Suppressor macrophage (primary cell): ENCODE measurements at regions not wholly inside any gene's neighbourhood (a gene's known extent, or its start where the extent isn't known, plus 50 kb on each side); places are given as distances from the start of the nearest gene placed in this dataset.
"Not testable (repeated sequence)": the region's sequence is repeated elsewhere in the genome, so short reads cannot be mapped to it uniquely, and the experiment has no call there.

ENCODE experiments used
- DNase-seq, 4 experiments: peaks; one replicate each; pipeline ENCODE4 v3.0.0-alpha.2; 2020 to 2022

GRCh38 chr6:23526526-23526925, 599.5 kb upstream of the NRSN1 start:
- no peak for DNase-seq

DNA sequence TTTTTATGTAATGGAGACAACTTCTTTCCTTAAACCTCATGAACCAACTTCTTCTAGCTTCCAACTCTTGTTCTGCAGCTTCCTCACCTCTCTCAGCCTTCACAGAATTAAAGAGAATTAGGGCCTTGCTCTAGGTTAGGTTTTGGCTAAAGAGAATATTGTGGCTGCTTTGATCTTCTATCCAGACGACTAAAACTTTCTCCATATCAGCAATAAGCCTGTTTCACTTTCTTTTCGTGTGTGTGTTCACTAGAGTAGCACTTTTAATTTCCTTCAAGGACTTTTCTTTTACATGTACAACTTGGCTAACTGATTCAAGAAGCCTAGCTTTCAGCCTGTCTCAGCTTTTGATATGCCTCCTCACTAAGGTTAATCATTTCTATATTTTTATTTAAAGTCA, 596.1 kb upstream of the NRSN1 start:
- no peak for DNase-seq

- DNase-seq = no peak
Measured at GRCh38 chr6:23531666-23532065, 594.3 kb upstream of the NRSN1 start.

DNA sequence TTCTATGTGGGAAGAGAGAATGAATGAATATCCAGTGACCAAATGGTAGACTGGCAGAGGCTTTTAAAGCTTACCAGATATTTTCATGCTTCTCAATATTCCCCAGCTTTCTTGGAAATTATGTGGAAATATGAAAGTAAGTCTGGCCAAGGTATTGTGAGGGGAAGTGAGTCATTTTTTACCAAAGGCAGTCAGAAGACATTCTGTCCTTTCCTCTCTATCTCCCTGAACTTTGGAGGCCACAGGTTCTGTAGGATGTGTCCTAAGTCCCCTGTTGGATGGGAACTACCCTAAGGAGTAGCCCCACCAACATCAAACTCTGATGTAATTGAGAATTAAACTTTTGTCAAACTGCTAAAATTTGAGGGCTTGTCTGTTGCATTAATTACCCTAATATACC, 593.8 kb upstream of the NRSN1 start:
- DNase-seq = no peak

DNA sequence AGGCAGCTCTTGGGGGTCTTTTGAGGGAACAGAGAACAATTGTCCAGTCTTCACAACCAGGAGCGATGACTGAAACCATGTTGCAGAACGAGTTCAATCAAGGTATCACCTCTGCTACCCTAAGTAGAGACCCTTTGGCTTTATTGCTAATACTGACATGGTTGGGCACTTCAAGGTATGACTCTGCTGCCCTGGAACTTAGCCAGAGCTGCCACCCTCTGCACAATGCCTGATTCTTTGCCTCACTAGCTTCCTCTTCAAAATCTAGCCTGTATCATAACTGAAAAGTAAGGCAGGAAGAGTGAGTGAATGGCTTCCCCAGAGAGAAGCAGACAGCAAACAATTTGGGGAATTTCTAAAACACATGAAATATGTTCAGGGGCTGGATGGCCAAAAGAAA, 592.7 kb upstream of the NRSN1 start:
- no peak for DNase-seq

- no peak for DNase-seq
Measured at GRCh38 chr6:23533944-23534343, 592.1 kb upstream of the NRSN1 start.

DNA sequence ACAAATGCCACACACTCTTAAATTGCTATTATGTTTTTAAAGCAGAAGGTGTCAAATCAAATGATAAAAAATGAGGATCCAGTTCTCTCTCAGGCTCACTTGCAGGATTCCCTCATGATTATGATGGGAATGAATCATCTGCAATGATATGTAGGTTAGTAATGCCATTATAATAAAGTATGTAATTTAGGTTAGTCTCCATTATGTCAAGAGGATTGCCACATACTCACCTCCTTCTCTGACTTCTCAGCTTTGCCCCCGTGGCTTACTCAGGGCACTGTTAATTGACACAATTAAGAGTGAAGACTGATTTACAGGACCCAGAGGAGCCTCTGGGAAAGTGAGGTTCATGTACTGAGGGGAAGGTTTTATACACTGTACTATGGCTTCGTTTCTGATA, 591.7 kb upstream of the NRSN1 start:
- DNase-seq = no peak

- no peak for DNase-seq
Measured at GRCh38 chr6:23535101-23535500, 590.9 kb upstream of the NRSN1 start.

- no peak for DNase-seq
Measured at GRCh38 chr6:23537828-23538227, 588.2 kb upstream of the NRSN1 start.

DNA sequence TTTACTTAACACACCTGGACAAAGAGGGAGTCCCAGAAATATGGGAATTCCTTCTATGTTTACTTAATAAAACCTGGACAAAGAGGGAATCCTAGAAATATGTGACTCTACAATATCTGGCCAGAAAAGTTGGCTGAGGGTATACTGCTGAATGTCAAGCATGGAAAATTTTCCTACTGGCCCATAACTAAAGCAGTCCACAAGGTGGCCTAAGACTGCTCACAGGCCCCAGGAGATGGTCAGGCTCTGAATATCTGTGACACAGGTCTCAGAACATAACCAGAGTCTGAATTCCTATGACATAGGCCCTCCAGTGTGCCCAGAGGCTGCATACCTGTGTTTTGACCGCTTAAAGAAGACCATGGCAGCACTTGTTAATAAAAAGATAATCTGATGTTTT, 578.2 kb upstream of the NRSN1 start:
- DNase-seq = no peak

- DNase-seq = not testable (repeated sequence)
Measured at GRCh38 chr6:23554953-23555352, 571.1 kb upstream of the NRSN1 start.

- no peak for DNase-seq
Measured at GRCh38 chr6:23559587-23560343, 566.2 kb upstream of the NRSN1 start.

DNA sequence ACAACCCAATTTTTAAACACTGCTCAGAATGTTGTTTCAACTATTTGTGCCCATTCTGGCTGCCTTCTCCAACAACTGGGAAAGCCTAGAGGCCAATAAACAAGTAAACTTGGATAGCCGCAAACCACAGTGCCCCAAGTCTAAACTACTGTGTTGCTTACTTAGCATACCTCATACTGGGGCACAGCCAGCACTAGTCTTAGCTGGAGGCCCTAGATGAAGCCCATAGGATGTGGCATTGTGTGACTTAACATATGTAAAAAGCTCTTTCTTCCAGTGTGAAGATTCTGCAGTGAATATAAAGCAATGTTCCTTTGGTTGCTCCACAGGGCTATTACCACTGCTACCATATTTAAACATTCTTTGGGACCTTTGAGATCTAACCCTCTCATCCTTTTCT, 564.3 kb upstream of the NRSN1 start:
- DNase-seq = no peak

DNA sequence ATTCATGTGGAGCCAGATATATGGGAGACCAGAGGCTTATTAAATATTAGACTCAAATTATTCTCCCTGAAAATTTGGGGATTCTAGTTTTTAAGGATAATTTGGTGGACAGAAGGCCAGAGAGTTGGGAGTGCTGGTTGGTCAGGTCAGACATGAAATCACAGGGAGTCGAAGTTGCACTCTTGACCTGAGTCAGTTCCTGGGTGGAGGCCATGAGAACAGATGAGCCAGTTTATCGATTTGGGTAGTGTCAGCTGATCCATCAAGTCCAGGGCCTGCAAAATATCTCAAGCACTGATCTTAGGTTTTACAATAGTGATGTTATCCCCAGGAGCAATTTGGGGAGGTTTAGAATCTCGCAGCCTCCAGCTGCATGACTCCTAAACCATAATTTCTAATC, 563.5 kb upstream of the NRSN1 start:
- DNase-seq = no peak

DNA sequence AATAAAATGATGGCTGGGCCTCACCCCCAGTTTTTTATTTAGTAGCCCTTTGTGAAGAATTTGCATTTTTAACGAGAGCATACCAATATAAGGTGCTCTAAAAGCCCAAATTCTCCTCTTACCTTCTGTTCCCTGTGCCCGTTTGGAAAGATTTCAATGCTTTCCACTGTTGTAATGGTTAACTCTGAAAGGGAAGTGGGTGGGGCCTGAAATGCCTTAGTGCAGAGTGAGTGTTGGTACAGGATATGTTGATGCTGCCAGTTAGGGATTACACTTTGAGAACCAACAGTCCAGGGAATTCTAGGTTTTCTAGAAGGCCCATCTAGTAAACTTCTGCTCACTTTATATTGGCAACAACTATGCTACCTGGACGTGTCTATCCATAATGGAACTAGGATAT, 562.7 kb upstream of the NRSN1 start:
- DNase-seq = no peak

DNA sequence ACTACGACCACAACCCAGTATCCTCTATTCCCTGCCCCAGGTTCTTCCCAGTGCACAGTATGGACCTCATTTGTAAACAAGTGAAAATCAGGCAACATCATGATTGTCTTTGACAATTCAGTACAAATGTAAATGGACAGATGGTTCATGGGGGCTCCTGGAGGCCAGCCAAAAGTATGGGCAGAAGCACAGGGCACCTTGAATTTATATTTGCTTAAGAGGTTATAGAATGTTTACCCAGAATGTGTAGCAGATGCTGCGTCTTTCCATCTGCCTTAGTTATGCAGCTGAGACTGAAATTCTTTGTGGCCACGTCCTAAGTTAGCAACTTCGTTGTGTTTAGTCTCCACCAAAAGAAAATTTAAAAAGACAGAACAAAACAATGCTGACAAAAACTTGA, 559.6 kb upstream of the NRSN1 start:
- DNase-seq = no peak

GRCh38 chr6:23568292-23568691, 557.7 kb upstream of the NRSN1 start:
- no peak for DNase-seq

GRCh38 chr6:23584134-23584763, 541.8 kb upstream of the NRSN1 start:
- no peak for DNase-seq

- no peak for DNase-seq
Measured at GRCh38 chr6:23587582-23587981, 538.4 kb upstream of the NRSN1 start.

GRCh38 chr6:23589811-23590210, 536.2 kb upstream of the NRSN1 start:
- DNase-seq = no peak

- no peak for DNase-seq
Measured at GRCh38 chr6:23590498-23591126, 535.4 kb upstream of the NRSN1 start.

DNA sequence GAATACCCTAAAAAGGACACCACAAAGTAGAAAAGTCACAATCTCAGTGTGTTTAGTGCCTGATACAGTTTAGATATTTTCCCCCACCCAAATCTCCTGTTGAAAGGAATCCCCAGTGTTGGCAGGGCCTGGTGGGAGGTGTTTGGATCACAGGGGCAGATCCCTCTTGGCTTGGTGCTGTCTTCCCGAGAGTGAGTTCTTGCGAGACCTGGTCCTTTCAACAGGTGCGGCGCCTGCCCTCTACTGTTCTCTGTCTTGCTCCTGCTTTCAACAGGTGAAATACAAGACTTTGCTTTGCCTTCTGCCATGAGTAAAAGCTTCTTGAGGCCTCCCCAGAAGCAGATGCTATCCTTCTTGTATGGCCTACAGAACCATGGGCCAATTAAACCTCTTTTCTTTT, 534.3 kb upstream of the NRSN1 start:
- no peak for DNase-seq

DNA sequence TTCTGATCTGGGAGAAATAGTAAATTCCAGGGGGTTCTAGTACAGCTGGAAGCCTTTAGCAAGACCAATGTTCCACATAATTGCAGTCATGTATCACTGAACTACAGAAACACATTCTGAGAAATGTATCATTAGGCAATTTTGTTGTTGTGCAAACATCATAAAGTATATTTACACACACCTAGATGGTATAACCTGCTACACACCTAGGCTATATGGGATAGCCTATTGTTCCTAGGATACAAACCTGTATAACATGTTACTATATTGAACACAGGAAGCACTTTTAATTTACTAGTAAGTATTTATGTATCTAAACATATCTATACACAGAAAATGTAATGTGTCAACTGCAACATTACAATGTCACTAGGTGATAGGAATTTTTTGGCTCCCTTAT, 525.9 kb upstream of the NRSN1 start:
- DNase-seq = no peak

DNA sequence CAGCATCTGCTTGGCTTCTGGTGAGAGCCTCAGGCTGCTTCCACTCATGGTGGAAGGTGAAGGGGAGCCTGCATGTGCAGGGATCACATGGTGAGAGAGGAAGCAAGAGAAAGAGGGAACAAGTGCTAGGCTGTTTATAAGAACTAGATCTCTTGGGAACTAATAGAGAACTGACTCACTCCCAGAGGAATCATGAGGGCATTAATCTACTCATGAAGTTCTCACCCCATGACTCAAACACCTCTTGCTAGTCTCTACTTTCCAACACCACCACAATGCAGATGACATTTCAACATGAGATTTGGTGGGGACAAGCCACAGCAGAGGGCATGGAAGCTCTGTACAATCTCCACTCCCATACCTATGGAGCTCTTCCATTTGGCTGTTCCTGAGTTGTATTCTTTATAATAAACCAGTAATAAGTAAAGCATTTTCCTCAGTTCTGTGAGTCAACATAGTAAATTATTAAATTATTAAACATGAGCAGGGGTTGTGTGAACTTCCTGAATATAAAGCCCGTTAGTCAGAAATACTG, 524.1 kb upstream of the NRSN1 start:
- DNase-seq = no peak
